Activated CD8-positive, alpha-beta memory T cell treated with anti-CD3 and anti-CD28 coated beads, Interleukin-2, amount 50 U/mL, for 4 hours (primary cell): ENCODE measurements at regions not wholly inside any gene's neighbourhood (a gene's known extent, or its start where the extent isn't known, plus 50 kb on each side); places are given as distances from the start of the nearest gene placed in this dataset.

Source experiments
- DNase-seq: peaks from one replicate; pipeline ENCODE4 v3.0.0-alpha.2; 2020

DNA sequence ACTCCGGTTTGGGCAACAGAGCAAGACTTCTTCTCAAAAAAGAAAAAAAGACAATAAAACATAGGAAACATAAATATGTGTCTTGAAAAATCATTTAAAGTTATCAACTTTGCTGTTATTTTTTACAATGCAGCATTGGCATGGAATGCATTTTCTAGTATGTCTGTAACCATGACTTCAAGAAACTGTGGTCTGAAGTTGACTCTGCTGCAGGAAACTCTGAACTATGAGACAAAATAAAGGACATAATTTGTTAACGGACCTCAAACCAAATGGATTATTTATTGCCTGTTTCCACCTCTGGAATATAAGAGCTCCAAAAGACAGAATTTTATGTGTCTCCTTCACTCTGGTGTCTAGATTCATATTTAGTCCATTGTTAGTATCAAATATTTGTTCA lies 79.1 kb downstream of the TRIB2 start:
- DNase-seq: no peak

DNA sequence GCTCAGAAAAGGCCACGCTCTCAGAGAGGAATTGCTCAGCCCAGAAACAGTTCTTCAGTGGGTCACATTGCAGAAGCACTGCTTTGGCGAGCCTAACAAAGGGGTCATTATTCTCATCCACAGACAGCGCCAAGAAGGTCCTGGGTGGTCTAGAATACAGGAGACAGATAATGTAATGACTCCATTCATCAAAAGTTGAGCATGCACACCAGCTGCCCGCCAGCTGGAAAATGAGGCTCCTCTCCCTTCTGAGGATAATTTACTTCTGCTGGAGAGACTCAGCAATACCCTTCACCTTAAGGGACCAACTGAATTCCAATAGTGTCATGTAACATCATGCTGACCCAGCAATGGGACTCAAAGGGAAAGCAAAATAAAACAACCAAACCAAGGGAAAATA lies 79.9 kb downstream of the TRIB2 start:
- DNase-seq: no peak

DNA sequence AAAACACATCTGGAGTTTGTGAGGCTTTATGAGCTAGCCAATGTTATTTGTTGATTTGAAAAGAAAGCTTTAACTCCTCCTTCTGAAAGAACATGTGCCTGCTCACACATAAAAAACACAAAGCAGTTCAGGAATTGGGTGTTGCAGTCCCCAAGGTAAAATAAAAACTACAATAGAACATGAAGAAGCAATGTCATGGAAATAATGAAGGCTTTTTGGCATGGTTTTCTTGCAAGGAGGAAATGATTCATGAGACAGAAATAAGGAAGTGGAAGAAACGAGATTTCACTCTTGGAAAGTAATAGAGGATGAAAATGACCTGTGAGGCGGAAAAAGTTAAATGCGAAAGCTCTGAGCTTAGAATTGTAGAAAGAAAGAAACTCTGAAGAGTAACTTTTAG lies 81.1 kb downstream of the TRIB2 start:
- no peak for DNase-seq

DNA sequence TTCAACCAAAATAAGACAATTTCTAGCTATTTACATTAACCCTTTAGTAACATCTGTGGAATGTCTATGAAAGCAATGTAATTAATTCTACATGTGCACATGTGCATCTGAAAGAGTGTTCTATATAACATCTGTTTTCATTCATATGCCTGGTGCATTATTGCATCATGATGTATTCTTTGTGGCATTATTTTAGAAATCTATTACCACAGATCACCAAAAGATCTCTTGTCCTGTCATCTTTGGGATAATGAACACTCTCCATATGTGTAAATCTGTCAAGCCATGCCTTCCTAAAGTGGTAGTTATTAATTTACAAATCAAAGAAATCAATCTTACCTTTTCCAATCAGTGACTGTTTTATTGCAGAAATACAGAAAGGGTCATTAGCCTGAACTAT lies 86.9 kb downstream of the TRIB2 start:
- DNase-seq: no peak

DNA sequence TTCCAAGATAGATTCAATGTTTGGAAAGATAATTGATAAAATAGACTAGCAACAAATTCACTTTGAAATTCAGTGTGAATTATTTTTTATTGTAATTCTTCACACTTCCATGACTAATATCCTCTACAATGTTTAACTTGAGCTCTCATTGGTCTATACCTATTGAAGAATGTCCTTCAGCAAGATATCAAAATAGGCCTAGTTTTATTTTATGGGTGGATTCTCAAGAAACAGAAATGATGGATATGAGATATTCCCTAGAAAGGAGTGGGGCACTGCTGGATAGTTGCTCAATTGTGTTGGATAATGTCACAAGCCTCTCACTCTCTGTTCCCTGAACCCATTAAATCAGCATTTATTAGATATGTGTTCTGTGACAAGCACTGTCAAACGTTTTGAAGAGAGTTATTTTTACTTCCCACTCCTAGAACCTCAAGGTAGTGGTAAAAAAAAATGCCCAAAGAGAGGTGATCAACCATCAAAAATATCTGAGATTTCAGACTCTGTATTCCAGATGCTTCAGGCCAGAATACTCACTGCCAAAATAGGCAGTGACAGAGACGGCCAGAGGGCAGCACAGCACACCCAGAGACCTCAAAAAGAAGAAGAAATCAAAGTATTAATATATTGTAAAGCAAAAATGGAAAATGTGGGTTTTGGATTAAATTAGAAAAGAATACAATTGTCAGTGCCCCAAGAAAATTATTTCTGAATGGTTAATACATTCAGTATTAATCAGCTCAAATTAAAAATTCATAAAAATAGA lies 87.5 kb downstream of the TRIB2 start:
- DNase-seq: no peak

DNA sequence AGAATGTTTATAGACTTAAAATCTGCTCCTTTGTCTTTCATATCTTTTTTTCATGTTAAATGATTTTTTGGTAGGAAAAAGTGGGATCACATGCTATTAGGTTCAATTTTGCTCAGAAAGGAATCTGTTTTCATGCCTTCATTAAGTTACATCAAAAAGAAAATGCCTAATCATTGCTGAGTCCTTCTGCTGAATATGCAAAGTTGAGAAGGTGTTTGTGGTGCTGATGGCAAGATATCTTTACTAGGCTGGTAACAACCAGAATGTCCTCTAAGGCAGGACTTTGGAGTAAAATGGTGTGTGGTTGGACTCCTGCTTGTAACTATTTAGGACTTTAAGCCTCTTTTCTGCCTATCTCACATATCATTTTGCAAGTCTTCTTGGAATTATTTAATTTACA lies 88.3 kb downstream of the TRIB2 start:
- DNase-seq: no peak

DNA sequence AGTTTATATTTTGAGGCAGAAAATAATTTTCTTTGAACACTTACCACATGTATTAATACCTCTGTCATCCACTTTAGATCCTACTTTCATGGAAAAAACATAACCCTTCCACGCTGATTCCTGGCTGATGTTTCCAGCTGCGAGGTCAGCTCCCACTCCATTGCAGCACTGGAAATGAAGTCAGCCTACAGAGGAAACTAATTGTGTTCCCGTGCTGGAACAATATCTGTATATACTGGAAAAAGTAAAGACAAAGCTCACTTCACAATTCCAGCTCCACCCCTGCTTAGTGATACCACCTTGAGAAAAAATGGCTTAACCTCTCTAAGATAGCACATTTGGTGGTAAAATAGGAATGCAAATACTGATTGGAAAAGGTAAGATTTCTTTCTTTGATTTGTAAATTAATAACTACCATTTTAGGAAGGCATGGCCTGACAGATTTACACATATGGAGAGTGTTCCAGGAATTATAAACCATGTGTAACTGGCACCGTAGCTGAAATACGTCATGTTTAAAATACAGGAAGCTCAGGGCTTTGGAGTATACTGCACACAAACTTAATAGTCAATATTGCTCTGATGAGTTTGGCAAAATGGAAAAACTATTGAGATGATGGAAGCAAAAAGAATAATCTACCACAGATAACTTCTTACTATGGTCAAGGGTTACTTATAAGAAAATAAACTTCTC lies 90.0 kb downstream of the TRIB2 start:
- no peak for DNase-seq

DNA sequence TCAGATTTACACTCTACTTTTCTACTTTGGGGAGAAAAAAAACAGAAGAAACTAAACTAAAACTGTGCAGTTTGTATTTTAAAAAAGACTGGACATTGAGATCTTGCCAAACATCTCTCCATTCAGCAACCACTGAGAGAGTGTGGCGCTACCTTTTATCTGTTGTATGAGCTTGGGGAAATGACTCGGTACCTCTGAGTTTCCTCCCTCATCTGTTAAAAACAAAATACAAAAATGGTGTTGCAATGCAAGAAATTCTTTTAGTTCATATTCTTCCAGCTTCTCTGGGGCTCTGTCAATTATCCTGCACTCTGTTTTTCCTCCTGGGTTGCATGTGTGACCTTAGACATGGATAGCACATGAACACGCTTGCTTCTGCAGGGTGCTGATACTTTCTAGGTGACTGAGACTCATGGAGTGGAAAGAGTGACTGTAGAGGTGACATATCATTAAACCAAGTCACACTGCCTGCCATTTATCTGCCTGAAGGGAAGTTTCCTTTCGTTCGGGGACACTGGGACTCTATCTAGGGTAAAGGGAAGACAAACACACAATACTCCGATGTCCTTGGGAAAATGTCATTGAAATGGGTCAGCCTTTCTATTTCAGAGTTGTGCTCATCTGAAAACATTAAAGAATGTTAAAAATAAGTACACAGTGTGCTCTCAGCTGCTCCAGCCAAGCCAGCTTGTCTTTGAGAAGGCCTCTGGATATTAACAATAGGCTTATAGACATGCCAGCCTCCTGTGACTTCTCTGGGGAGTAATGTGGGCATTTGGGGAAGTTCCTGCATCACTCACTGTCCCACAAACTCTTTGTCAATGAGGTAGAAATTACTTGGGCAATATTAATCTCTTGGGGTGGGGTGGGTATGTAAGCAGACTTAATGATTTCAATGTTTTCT lies 91.4 kb downstream of the TRIB2 start:
- DNase-seq: no peak

DNA sequence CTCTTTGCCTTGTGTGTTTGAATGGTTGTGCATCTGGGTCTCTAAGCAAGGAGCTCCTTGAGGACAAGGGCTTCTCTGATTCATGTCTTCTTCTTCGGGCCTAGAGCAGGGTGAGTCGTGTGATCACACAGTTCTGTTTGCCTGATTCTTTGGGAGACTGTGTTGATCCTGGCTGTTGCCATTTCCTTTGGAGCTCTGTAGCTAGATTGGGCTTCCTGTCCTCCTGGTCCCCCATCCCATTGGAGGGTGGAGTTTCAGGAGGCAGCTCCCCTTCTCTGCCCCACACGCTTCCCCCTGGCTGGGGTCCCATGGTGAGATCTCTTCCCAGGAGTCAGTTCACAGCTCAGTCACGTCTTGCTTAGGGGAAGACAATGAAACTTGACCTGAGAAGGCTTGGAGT lies 92.8 kb downstream of the TRIB2 start:
- no peak for DNase-seq

DNA sequence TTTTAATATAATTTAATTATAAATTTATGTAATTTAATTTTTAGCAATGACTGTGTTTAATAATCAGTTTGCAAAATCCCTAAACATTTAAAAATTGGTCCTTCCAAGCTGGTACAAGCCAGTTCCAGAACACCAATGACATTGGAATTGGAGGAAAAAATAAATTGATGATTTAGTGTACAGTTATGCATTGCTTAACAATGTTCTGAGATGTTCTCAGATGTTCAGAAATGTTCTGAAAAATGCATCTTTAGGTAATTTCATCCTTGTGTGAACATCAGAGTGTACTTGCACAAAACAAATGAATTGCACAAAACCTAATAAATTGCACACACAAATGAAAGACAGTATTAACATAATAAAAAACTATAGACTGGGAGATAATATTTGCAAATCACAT lies 95.2 kb downstream of the TRIB2 start:
- DNase-seq: no peak

DNA sequence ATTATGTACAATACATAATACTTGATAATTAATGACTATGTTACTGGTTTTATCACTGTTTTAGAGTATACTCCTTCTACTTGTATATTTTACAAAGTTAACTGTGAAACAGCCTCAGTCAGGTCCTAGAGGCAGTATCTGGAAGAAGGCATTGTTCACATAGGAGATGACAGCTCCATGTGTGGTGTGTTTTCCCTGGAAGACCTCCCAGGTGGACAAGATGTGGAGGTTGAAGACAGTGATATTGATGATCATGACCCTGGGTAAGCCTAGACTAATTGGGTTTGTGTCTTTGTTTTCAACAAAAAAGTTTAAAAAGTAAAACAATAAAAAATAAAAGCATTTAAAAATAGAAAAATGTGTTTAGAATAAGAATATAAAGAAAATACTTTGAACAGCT lies 96.4 kb downstream of the TRIB2 start:
- no peak for DNase-seq

DNA sequence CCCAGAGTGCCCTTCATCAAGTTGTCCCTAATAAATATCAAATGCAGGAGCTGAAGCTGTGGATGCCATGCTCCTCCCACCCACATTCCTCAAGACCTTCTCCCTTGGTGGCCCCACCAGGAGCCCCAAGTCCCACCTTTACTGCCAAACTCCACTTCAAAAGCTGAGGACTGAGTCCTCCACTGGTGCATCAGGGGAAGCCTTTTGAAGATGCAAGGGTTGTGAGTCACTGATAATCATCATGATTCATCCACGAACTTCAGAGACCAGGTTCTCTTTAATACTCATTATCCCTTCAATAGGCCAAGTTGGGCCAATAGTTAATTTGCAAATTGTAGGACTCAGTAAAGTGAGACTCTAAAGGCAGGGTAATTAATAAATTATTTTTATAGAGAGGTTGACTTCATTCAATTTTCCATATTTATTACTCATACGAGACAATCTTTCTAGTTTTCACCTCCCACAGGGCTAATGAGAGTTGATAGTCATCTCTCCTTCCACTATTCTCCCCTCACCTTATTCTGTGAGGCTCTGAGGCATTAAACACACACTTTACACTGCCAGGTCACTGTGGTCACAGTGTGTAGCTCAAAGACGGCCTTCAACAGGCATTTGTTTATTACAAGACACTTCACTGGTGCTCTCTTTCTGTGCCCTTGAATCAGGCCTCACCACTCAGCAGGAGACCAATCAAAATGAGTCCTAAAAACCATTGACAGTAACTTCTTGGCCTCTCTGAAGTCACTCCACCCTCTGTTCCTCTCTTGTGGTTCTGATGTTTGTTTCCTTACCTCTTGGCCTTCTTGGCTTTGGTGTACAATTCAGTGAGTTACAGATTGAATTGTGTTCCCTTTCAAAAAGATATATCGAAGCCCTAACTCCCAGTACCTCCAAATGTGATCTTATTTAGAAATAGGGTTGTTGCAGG lies 99.9 kb downstream of the TRIB2 start:
- no peak for DNase-seq

DNA sequence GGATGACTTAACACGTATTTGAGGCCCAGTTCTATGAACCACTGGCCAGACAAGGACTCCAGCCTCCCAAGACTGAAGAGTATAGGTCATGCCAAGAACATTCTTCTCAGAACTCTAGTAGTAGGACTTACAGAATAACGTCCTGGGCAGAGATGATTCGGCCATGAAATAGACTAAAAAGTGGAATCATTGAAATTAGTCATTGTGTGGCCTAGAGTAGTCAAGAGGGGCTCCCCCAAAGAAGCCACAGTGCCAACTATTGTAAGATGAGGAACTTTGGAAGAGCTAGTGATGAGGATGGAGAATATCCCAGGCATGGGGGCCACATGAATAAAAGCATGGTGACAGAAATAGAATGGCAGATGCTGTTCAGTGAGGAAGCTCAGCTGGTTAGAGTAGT lies 101.1 kb downstream of the TRIB2 start:
- DNase-seq: no peak

DNA sequence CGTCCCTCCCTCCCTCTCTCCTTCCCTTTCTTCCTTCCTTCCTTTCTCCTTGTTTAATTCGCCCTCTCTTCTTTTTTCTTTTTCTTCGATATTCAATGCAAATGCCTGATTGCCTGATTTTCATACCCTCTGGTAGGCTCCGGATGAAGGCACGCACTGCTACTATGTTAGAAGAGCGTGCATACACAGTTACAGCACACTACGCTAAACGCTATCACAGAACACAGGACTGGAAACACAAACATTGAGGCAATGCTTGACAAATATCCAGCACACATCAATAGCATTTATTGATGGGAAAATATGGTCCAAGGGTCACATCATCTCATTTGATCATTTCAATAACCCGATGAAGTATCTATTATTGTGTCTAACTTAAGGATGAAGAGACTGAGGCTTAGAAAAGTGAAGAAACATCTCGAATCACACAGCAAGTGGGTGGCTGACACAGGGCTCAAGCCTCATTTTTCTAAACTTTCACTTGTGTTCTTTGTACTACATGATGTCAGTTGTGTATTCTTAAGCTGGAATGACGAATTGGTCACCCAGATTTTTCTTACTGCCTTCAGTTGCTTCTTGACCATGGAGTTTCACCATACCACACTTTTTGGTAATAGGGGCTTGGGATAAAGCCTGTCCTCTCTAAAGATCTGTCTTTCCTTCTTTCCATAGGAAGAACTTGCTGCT lies 101.8 kb downstream of the TRIB2 start:
- DNase-seq: no peak

DNA sequence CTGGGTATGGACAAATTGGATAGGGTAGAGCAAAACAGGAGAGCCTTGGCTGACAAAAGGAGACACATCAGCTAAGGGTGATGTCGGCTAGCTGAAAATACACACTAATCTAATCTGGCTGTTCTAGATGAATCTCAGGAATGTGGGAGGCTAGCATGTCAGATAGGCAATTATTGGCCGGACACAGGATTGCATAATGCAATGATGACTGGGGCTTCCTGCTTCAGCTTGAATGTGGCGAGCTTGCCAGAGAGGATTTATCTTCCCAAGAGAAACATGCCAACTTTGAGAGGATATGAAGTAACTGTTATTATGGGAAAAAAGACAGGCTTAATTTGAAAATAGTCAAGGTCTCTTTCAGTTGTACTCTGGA lies 102.4 kb downstream of the TRIB2 start:
- DNase-seq: no peak

DNA sequence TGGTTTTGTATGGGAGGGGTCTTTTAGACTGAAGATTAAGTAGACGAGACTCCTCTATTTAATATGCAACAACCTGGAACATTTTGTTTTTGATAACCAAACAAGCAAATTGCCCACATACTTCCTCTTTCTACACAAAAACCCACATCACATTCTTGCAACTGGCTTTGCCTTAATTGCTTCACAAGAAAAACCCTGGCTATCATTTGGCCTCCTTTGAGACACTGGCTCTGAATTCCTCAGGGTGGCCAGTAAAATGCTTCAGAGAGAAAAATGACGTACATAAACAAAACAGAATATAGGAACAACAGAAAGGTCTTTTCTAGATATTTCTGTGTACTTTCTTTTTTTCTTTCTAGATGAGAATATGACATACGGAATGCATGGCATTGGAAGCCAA lies 103.0 kb downstream of the TRIB2 start:
- no peak for DNase-seq

DNA sequence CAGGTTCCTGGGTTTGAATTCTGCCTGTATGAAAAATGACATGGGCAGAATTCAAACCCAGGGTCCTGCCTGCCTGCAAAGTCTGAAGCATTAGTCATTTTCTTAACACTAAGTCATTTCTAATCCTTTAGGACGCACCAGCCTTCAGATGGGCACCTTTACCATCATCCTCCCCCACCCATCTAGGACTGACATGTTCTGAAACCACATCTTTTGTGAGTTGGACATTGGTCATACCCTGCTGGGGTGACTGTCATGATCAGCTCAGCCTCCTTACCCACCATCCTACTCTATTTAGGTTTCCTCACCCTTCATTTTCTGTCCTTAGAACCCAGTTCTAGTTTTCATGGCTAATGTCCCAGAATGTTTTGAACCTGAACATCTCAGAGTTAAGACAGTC lies 104.9 kb downstream of the TRIB2 start:
- no peak for DNase-seq

DNA sequence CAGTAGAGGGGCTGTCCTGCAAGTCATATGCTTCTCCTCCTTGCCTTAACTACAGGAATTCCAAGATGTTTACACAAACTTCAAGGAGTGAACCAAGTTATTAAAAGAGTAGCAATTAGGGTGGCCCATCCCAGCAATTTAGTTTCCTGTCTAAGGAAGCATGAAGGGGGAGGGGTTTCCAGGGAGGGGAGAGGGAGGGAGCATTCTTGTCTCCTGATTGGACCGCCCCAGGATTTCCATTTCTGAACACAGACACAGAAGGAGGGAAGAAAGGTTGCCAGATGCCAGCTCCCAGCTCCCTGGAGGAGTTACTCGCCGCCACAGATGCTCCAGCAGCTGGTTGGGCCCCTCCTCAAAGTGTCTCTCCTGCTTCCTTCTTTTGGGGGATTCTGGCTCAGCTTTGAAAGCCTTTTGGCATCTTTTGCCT lies 107.6 kb downstream of the TRIB2 start:
- no peak for DNase-seq

DNA sequence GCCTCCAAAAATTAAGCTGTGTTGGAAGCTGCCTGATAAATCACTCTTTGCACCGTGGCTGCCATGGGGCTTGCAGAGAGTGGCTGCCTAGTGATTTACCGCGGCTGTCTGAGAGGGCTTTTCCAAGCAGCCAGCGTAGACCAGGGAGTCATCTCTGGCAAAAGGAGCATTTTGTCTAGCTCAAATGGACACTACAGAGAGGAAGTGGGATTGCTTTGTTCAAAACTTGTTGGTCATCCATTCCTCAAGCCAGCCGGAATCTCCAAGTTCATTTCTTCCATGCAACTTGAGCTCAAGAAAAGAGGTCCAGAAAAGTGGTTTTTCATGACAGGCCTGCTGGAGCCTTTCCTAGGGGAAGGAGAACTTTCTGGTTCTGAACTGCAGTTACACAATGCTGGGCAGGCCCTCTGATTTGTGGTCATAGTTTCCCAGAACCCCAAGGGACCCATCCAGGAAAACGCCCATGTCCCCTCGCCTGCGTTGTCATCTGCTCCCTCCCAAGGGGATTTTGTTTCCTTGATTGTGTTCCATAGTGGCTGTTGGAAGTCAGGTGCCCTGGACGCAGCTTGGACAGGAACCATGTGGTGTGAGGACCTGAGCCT lies 108.1 kb downstream of the TRIB2 start:
- no peak for DNase-seq

DNA sequence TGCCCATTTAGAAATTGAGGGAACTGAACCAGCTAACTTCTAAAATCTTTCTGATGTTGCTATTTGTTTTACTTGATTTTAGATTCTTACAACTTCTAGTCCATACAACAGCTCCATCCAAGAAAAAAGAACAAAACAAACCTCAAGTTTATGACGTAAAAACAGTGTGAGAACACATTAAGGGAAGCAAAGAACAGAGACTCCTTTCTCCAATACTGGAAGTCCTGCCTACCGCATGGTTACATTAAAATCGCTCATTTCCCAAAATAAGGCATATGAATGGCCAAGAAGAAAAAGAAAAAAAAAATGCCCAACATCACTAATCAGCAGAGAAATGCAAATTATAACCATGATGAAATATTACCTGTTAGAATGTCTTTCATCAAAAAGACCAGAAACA lies 110.0 kb downstream of the TRIB2 start:
- no peak for DNase-seq

DNA sequence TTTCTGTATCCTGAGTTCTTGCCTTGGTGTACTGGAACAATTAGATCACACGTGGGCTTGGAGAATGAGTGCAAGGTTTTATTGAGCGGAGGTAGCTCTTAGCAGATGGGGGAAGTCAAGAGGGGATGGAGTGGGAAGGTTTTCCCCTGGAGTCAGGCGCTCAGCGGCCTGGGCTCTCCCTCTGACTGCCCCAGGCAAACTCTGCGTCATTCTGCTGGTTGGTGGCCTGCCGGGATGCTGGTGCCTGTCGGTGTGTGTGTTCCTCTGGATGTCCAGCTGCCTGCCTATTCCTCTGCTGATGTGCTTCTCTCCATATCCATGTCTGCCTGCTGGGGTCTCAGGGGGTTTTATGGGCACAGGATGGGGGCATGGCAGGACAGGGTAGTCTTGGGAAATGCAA lies 111.0 kb downstream of the TRIB2 start:
- no peak for DNase-seq

DNA sequence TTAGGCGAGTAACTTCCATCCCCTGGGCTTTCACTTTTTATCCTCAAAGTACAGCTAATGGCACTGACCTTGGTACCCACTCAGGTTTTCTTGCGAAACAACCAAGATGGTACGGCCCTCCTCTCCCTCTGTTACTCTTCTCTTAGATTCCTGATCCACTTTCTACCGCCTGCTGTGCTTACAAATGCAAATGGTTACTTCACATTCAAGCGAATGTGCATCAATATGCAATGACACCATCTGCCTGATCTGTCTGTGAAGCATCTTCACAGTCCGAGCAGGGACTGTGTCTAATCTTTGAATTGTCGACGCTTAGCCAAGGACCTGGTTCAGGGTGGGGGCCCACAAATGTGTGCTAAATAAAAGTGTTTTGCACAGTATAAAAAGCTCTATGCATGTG lies 112.2 kb downstream of the TRIB2 start:
- no peak for DNase-seq
